Activated naive CD4-positive, alpha-beta T cell treated with anti-CD3 and anti-CD28 coated beads for 36 hours (primary cell): ENCODE measurements at regions not wholly inside any gene's neighbourhood (a gene's known extent, or its start where the extent isn't known, plus 50 kb on each side); places are given as distances from the start of the nearest gene placed in this dataset.

Experiments
- CTCF ChIA-PET: fragments of 350-600 bp; sonication (Branson Sonifier 250); formaldehyde crosslinking; loops from one replicate; lab custom pipeline; 2021; ENCODE audit warnings: antibody characterized with exemption; lab: Charles Lee
- DNase-seq: peaks from one replicate; pipeline ENCODE4 v3.0.0-alpha.2; 2020
- H3K27ac Mint-ChIP-seq: one replicate; pipeline ENCODE4 v1.8.0; 2021; ENCODE audit warnings: mild to moderate bottlenecking, mixed read lengths
- H3K27me3 Mint-ChIP-seq: one replicate; pipeline ENCODE4 v1.8.0; 2021; ENCODE audit warnings: low read depth, mixed read lengths
- H3K36me3 Mint-ChIP-seq: one replicate; pipeline ENCODE4 v1.8.0; 2021; ENCODE audit warnings: low read depth, mixed read lengths
- H3K4me1 Mint-ChIP-seq: one replicate; pipeline ENCODE4 v1.8.0; 2021; ENCODE audit warnings: low read depth, mixed read lengths
- H3K4me3 Mint-ChIP-seq: one replicate; pipeline ENCODE4 v1.8.0; 2021; ENCODE audit warnings: mild to moderate bottlenecking, moderate library complexity, mixed read lengths
- H3K9me3 Mint-ChIP-seq: one replicate; pipeline ENCODE4 v1.8.0; 2021; ENCODE audit warnings: mixed read lengths
- intact Hi-C: fragments of 100-400 bp; cut with micrococcal nuclease; formaldehyde crosslinking; loops from one replicate; pipeline ENCODE4 v1.15.1; 2023

DNA sequence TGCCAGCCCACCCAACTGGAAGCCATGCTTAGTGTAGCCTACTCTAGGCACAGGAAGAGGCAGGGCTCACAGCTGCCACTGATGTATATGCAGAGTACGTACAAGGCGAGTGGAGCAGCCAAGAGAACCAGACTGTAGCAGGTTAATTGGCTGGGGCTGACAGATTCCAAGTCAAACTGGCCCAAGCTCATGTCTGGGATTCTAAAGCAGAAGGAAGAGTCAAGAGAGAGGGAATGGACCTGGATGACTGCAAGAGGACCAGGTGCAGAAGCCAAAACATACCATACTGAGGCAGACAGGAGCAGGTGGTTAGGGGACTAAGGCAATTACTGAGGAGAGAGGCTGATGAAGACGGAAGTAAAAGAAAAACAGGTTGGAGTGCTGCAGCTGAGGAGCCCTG is 51.3 kb upstream of the LRRN2 start:
- H3K4me1 Mint-ChIP-seq: no peaks in the 10 kb centered on the region
- intact Hi-C loops: no loop called here
- peaks cover 8% of the 10 kb centered on the region for H3K9me3 Mint-ChIP-seq
- no peak for DNase-seq
- no peaks in the 10 kb centered on the region for H3K36me3 Mint-ChIP-seq
- H3K4me3 Mint-ChIP-seq: no peak overlapping the region
- CTCF ChIA-PET: no interaction called here
- H3K27ac Mint-ChIP-seq: no peak overlapping the region
- H3K27me3 Mint-ChIP-seq: peaks cover 7% of the 10 kb centered on the region

DNA sequence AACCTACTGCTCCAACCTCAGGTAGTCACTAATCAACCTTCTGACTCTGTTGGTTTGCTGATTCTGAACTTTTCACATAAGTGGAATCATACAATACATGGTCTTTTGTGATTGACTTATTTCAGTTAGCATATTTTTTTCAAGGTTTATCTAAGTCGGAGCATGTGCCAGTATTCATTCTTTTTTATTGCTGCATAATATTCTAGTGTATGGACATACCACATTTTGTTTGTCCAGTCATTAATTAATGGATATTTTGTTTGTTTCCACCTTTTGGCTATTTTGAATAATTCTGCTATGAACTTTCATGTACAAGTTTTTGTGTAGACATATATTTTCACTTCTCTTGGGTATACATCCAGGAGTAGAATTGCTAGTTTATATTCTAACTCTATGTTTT is 53.0 kb upstream of the LRRN2 start:
- no peaks in the 10 kb centered on the region for H3K4me1 Mint-ChIP-seq

DNA sequence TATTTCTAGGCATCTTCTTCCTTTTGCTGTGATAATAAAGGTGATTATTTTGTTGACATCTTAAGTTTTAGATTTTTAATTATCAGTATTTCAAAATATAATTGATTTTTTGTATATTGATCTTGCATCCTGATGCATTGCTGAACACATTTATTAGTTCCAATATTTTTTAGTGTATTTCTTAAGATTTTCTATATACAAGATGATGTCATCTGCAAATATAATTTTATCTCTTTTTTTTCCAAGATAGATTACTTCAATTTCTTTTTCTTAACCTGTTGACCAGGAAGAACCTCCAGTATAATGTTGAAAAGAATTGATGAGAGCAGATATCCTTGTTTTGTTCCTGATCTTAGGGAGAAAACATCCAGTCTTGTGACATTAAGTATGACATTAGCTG is 54.8 kb upstream of the LRRN2 start:
- no peaks in the 10 kb centered on the region for H3K4me1 Mint-ChIP-seq
- intact Hi-C loops: no loop called here
- H3K36me3 Mint-ChIP-seq: no peaks in the 10 kb centered on the region
- no peak for DNase-seq
- H3K9me3 Mint-ChIP-seq: peaks cover 8% of the 10 kb centered on the region
- H3K4me3 Mint-ChIP-seq: no peak overlapping the region
- no peak overlapping the region for H3K27ac Mint-ChIP-seq
- CTCF ChIA-PET: interaction anchor here (0.7 to 1.0 kb wide), 2 partner anchors 9 to 175 kb away, joined by 3 read pairs; no protein-coding TSS in a partner anchor
- peaks cover 19% of the 10 kb centered on the region for H3K27me3 Mint-ChIP-seq

More for the DNA sequence above, 53.0 kb upstream of the LRRN2 start:
- DNase-seq: no peak
- Mint-ChIP-seq H3K36me3 (no peaks in the 10 kb centered on the region), H3K4me3 (no peak overlapping the region), H3K27me3 (peaks cover 14% of the 10 kb centered on the region), H3K27ac (no peak overlapping the region), H3K9me3 (peaks cover 8% of the 10 kb centered on the region)
- intact Hi-C loops: no loop called here
- CTCF ChIA-PET: interaction anchor here (1.0 kb wide), 1 partner anchor 8 kb away, joined by 6 read pairs; no protein-coding TSS in a partner anchor

DNA sequence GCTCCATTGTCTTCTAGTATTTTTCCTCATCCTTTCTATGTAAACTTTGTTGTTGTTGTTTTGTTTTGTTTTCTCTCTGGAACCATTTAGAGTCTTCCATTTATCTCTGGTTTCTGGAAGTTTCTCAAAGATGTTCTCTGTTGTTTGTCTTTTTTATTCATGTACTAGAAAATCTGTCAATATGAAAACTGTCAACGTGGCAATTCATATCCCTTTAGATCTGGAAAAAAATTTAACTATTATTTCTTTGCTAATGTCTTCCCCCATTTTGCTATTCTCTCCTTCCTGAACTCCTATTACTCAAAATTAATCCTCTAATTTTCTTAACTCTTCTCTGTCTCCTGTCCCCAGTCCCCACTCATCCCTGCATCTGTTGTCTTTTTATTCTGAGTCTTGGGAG is 55.9 kb upstream of the LRRN2 start:
- Mint-ChIP-seq H3K4me3 (no peak overlapping the region), H3K36me3 (no peaks in the 10 kb centered on the region), H3K27ac (no peak overlapping the region), H3K9me3 (peaks cover 8% of the 10 kb centered on the region), H3K4me1 (no peaks in the 10 kb centered on the region), H3K27me3 (peaks cover 20% of the 10 kb centered on the region)
- no peak for DNase-seq
- intact Hi-C loops: no loop called here
- CTCF ChIA-PET: interaction anchor here (0.8 kb wide), 1 partner anchor 200 kb away, joined by 3 read pairs; no protein-coding TSS in a partner anchor

DNA sequence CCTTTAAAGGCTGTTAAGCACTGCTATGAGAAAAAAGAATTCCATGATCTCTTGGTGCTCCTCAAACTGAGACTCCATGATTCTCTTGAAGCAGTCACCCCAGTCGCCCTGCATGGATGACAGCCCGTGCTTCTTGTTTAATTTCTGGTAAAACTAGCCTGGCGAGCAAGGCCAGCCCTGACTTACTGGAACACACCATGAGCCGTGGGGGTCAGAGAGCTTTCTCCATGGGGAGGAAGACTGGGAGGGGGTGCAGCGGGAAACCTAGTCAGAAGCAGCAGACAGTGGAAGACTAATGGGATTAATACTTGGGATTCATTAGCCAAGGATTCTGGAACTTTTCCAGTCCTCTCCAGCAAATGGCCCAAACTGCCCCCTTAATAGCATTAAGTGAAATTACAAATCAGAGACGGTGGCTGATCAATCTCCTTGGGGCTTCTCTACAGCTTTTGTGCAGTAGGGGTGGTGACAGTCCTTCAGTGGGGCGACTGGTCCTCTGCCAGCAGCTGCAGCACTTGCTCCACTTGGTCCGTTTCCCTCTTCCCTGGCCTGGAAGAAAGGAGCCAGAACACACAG is 57.2 kb upstream of the LRRN2 start:
- Mint-ChIP-seq H3K27ac (no peak overlapping the region), H3K4me1 (no peaks in the 10 kb centered on the region), H3K36me3 (no peaks in the 10 kb centered on the region), H3K27me3 (peaks cover 20% of the 10 kb centered on the region), H3K4me3 (no peak overlapping the region), H3K9me3 (peaks cover 6% of the 10 kb centered on the region)
- DNase-seq: no peak
- CTCF ChIA-PET: no interaction called here
- intact Hi-C loops: no loop called here

DNA sequence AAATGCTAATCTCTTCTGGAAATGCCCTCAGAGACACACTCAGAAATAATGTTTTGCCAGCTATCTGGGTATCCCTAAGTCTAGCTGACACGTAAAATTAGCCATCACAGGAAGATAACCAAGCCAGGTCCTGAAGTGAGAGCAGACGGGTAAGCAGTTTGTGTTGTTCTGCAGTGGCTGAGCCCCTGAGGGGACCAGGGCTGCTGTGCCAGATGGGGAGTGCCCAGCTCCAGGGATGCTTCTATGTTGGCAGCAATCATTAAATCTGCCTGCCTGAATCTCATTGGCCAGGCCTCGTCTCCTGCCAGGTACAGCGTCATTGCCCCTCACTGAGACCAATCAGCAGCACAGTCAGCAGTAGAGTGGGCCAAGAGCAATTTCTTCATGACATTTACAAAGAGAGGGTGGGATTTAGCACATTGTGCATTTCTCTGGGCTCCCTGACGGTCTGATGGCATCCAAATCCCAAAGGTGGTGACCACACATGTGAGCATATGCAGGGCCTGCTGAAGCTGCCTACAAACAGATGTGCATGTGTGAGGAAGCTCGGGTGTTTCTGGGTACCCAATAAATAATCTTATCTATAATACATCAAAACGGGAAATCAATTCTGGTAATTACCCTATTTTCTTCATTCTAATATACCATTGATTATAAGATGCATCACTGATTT is 58.7 kb upstream of the LRRN2 start:
- Mint-ChIP-seq H3K4me1 (no peaks in the 10 kb centered on the region), H3K36me3 (no peaks in the 10 kb centered on the region), H3K9me3 (no peaks in the 10 kb centered on the region), H3K27ac (no peak overlapping the region), H3K4me3 (no peak overlapping the region), H3K27me3 (peaks cover 18% of the 10 kb centered on the region)
- CTCF ChIA-PET: interaction anchor here (1.1 to 5.0 kb wide), 4 partner anchors 16 to 63 kb away, joined by 3 to 31 read pairs (median 16); no protein-coding TSS in a partner anchor
- DNase-seq: no peak
- intact Hi-C loops: no loop called here

DNA sequence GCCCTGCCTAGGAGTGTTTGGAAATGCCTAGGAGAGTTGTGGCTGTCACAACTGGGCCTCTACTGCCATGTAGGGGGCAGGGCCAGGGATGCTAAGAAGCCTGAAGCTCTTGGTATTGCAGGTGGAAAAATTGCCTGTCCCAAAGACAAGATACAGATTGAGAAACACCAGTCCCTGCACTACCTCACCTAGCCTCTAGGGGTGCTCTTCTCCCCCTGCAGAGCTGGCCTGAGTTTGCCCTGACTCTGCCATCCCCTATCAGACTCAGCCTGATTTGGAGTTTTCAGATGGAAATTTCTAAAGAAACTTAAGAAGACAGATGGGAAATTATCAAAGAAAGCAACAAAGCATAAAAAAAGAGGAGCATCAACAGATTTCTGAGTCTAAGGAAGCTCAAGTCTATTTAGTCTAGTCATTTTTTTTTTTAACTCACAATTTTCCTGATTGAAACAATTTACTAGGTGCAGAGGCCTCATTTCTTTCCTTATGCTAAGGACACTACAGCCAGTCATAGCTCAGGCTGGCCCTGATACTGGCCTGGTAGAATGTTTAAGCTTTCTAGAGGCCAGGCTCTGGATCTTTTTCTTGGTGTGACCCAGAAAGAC is 61.4 kb upstream of the LRRN2 start:
- no peak overlapping the region for H3K27ac Mint-ChIP-seq
- intact Hi-C loops: loop anchor here (1.0 to 2.0 kb wide), 2 partner anchors 16 to 60 kb away; no protein-coding TSS in a partner anchor
- H3K4me1 Mint-ChIP-seq: no peaks in the 10 kb centered on the region
- H3K4me3 Mint-ChIP-seq: no peak overlapping the region
- H3K27me3 Mint-ChIP-seq: peaks cover 13% of the 10 kb centered on the region
- no peaks in the 10 kb centered on the region for H3K9me3 Mint-ChIP-seq
- CTCF ChIA-PET: interaction anchor here (0.6 to 5.0 kb wide), 39 partner anchors 9 to 922 kb away, joined by 3 to 31 read pairs (median 3); no protein-coding TSS in a partner anchor
- peak; percentile 65 for DNase-seq
- no peaks in the 10 kb centered on the region for H3K36me3 Mint-ChIP-seq

DNA sequence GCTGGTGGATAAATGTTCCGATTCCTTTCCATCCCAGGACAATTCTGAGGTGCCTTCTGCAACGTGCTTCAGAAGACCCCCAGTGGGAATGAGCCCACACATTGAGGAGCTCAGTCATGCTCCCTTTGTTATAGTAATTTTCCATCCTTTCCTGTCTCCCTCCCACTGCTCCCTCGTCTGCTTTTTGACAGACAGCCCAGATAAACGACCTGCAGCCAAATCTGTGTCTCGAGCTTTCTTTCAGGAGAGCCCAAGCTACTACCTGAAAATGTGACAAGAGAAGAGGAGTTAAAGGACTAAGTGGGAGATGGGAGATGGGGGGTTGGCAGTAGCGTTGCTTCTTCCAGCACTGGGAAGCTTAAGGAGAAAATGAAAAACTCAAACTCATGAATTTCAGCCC is 65.9 kb upstream of the LRRN2 start:
- no peaks in the 10 kb centered on the region for H3K4me1 Mint-ChIP-seq
- H3K27me3 Mint-ChIP-seq: no peaks in the 10 kb centered on the region
- H3K9me3 Mint-ChIP-seq: no peaks in the 10 kb centered on the region
- intact Hi-C loops: no loop called here
- H3K4me3 Mint-ChIP-seq: no peak overlapping the region
- CTCF ChIA-PET: interaction anchor here (1.3 to 4.5 kb wide), 4 partner anchors 12 to 56 kb away, joined by 3 to 34 read pairs (median 8); no protein-coding TSS in a partner anchor
- no peak overlapping the region for H3K27ac Mint-ChIP-seq
- DNase-seq: no peak
- H3K36me3 Mint-ChIP-seq: no peaks in the 10 kb centered on the region

DNA sequence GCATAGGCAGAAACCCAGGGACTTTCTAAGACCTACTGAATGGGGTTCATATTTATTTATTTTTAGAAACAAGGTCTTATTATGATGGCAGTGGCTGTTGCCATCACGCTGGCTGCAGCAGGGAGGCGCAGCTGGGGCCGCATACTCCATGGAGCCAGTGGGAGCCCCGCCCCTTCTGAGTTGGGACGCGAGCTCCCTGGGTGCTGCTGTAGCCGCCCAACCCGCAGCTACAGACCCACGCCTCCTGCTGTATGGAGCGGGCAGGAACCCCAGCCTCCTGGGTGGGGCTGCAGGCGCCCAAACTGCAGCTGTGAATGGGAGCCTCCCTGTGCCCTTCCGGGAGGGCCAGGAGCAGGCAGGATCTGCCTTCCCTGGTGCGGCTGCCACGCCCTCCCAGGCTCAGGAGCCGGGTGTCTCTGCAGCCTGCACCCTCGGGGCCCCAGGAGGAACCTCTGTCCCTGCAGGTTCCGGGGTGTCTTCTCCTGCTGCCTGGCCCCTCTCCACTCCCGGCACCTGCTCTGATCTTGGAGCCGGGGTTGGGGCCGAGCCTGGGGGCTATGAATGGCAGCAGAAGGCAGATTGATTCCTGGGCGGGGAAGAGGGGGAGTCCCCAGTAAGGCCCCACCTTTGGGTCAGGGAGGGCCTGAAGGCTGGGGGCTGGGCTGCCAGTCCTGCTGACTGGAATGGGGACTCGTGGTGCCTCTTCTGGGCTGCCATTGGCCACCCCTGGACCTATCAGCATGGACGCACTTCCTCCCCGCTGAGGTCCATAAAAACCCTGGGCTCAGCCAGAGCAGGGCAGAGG is 66.5 kb upstream of the LRRN2 start:
- Mint-ChIP-seq H3K9me3 (no peaks in the 10 kb centered on the region), H3K27ac (no peak overlapping the region), H3K4me1 (no peaks in the 10 kb centered on the region), H3K36me3 (no peaks in the 10 kb centered on the region), H3K4me3 (no peak overlapping the region), H3K27me3 (no peaks in the 10 kb centered on the region)
- no peak for DNase-seq
- intact Hi-C loops: no loop called here
- CTCF ChIA-PET: interaction anchor here (1.3 to 4.5 kb wide), 4 partner anchors 11 to 55 kb away, joined by 3 to 34 read pairs (median 8); no protein-coding TSS in a partner anchor

DNA sequence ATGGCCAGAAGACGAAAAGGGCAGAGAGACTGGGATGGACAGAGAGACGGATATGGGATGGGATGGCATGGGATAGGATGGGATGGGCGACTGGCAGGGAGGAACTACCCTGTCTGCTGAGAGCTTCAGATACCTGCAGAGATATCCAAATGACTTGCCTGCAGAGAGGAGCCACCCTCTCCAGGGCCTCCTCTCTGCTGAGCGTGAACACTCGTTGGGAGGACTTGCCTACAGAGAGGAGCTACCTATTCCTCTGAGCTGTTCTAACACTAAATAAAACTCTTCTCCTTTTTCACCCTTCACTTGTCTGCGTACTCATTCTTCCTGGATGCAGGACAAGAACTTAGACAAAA is 67.1 kb upstream of the LRRN2 start:
- no peak overlapping the region for H3K27ac Mint-ChIP-seq
- DNase-seq: no peak
- H3K4me3 Mint-ChIP-seq: no peak overlapping the region
- no peaks in the 10 kb centered on the region for H3K9me3 Mint-ChIP-seq
- H3K4me1 Mint-ChIP-seq: no peaks in the 10 kb centered on the region
- CTCF ChIA-PET: interaction anchor here (0.5 to 4.5 kb wide), 3 partner anchors 11 to 311 kb away, joined by 3 to 34 read pairs (median 4); no protein-coding TSS in a partner anchor
- H3K27me3 Mint-ChIP-seq: no peaks in the 10 kb centered on the region
- H3K36me3 Mint-ChIP-seq: no peaks in the 10 kb centered on the region
- intact Hi-C loops: no loop called here

DNA sequence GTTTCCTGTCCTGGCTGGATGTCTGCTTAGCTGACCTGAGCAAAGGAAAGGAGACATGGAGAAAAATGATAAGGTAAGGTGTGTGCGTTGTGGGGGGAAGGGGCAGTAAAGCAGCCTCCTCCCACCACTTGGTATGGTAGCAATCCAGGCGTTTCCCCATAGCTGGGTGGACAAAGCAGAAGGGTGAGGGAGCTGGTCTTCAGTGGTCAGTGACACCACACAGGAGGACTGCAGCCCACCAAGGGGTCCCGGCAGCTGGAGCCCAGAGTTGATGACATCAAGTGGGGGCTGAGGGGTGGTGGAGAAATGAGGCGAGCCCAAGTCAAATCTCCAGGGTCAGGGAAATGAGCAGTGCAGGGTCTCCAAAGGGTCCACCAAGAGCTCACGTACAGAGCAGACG is 69.3 kb upstream of the LRRN2 start:
- Mint-ChIP-seq H3K4me3 (no peak overlapping the region), H3K36me3 (no peaks in the 10 kb centered on the region), H3K27ac (no peak overlapping the region), H3K4me1 (no peaks in the 10 kb centered on the region), H3K27me3 (no peaks in the 10 kb centered on the region), H3K9me3 (no peaks in the 10 kb centered on the region)
- no peak for DNase-seq
- intact Hi-C loops: no loop called here
- CTCF ChIA-PET: interaction anchor here (0.7 to 2.6 kb wide), 5 partner anchors 8 to 110 kb away, joined by 4 to 11 read pairs (median 8); no protein-coding TSS in a partner anchor

DNA sequence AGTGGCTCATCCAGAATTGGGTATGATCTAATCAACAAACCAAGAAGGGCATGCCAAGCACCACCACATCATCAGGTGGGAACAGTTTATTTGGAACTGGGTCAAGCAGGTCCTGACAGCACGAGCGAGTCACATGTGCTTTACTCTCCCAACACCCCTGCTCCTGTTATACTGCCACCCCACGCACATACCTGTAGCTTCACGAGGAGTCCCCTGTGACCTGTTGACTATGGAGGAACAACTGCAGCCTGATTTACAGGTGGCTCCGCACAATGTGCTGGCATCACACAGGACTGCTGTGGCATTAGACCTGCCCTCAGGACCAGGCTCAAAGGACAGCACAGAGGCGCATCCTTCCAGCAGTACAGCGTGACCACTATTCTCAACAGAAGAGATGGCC is 70.8 kb upstream of the LRRN2 start:
- CTCF ChIA-PET: interaction anchor here (1.4 to 2.6 kb wide), 4 partner anchors 9 to 191 kb away, joined by 5 to 11 read pairs (median 8); no protein-coding TSS in a partner anchor
- Mint-ChIP-seq H3K36me3 (no peaks in the 10 kb centered on the region), H3K4me1 (no peaks in the 10 kb centered on the region), H3K27ac (no peak overlapping the region), H3K4me3 (no peak overlapping the region), H3K27me3 (no peaks in the 10 kb centered on the region), H3K9me3 (no peaks in the 10 kb centered on the region)
- intact Hi-C loops: no loop called here
- no peak for DNase-seq
